ENCODE measurements at regions not wholly inside any gene's neighbourhood (a gene's known extent, or its start where the extent isn't known, plus 50 kb on each side); places are given as distances from the start of the nearest gene placed in this dataset.
A peak's percentile ranks its signal among the peaks of the same experiment; 100 is the strongest.

GRCh38 chr7:19062216-19062615 lies 55.2 kb downstream of the TWIST1 start:
- DNase-seq: no peak

DNA sequence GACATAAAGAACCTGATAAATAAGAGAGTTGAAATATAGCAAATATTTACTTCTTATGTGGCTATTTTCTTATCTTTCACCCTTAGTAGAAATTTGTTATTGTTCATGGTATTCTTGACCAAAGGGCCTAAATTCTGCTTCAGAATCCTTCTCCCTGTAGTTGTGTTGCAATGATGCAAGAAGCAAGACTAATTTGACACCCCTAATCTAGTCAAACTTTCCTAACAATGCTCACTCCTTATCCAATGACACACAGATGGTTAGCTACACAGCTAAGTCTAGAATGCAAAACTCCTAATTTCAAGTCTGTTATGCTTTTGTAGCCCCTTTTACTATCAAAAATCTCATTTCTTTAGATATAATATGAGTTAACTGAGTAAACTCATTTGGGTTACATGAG lies 56.1 kb downstream of the TWIST1 start:
- DNase-seq: peak; percentile 61

DNA sequence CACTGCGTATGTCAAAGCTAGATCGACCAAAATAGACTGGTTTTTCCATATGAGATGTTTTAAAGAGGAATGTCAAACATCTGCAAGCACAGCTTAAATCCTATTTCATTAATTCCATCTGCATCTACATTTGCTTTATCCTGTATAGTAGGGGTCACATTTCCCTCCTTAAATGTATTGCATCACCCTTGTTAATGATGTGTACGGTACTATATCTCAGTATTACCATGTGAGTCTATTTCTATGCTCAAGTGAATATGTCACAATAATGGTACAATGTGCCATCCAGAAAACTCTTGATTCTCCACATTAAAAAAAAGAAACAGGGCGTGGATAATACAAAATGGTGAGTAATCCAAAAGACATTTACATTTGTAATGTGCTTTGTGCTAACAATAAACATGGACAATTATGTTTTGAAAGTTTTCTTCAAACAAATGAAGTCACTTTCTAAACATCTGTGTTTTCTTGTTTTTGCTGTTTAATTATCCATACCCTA lies 56.6 kb downstream of the TWIST1 start:
- peak; percentile 95 for DNase-seq

- DNase-seq: no peak
Observed at GRCh38 chr7:19056305-19056704, 61.1 kb downstream of the TWIST1 start.

Measured in skin of body (tissue), 1 donor.